ENCODE measurements at regions not wholly inside any gene's neighbourhood (a gene's known extent, or its start where the extent isn't known, plus 50 kb on each side); places are given as distances from the start of the nearest gene placed in this dataset.

DNA sequence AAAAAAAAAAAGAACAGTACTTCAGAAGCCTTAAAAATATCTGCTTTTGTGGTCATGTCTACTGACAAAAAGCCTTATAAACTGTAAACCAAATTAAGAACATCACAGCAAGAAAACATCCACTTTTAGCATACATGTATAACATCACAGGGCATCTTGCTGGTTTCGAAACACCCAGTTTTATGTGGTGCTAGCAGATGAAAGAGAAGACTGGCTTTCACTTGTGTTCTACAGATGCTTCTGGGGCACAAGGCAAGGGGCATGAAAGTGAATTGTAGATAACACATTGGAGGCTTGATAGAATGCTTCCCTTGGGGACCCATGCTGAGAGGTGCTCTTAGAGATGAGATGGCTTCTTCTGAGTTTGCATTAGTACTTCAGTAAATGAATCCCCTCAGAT is 543.7 kb upstream of the PKN2 start:
- TF ChIP-seq CTCF (IDR thresholded peaks at IDR 0.05) (no peak), EP300 (IDR thresholded peaks at IDR 0.05) (no peak), POLR2A (IDR thresholded peaks at IDR 0.05) (no peak), POLR2AphosphoS5 (IDR thresholded peaks at IDR 0.05) (no peak)
